Muscle layer of duodenum (tissue), 2 donors: ENCODE measurements at regions not wholly inside any gene's neighbourhood (a gene's known extent, or its start where the extent isn't known, plus 50 kb on each side); places are given as distances from the start of the nearest gene placed in this dataset.
"Not testable (repeated sequence)": the region's sequence is repeated elsewhere in the genome, so short reads cannot be mapped to it uniquely, and the experiment has no call there.

Experiments
- H3K27ac ChIP-seq: one replicate; pipeline ENCODE4 v1.7.0; 2013; ENCODE audit warnings: mild to moderate bottlenecking, low read length
- H3K27me3 ChIP-seq: one replicate; pipeline ENCODE4 v1.7.0; 2013; ENCODE audit warnings: low read depth, mild to moderate bottlenecking, control low read depth, low read length
- H3K36me3 ChIP-seq, 2 donors: one replicate each; pipeline ENCODE4 v1.7.0; 2013; ENCODE audit warnings: low read length in 2 of 2, control low read depth in 1 of 2, mild to moderate bottlenecking in 1 of 2; ENCODE audit not compliant: insufficient read depth in 2 of 2, control insufficient read depth in 1 of 2
- H3K4me1 ChIP-seq, 2 donors: one replicate each; pipeline ENCODE4 v1.7.0; 2013; ENCODE audit warnings: low read length in 2 of 2, mild to moderate bottlenecking in 2 of 2, control low read depth in 1 of 2, moderate library complexity in 1 of 2; ENCODE audit not compliant: insufficient read depth in 2 of 2, control insufficient read depth in 1 of 2
- H3K4me3 ChIP-seq, 2 donors: one replicate each; pipeline ENCODE4 v1.7.0; 2013; ENCODE audit warnings: low read length in 2 of 2, low read depth in 1 of 2, mild to moderate bottlenecking in 1 of 2
- H3K9me3 ChIP-seq, 2 donors: one replicate each; pipeline ENCODE4 v1.7.0; 2013; ENCODE audit warnings: low read length in 2 of 2, control low read depth in 1 of 2, mild to moderate bottlenecking in 1 of 2; ENCODE audit not compliant: control insufficient read depth in 1 of 2
- donor health status: healthy.

DNA sequence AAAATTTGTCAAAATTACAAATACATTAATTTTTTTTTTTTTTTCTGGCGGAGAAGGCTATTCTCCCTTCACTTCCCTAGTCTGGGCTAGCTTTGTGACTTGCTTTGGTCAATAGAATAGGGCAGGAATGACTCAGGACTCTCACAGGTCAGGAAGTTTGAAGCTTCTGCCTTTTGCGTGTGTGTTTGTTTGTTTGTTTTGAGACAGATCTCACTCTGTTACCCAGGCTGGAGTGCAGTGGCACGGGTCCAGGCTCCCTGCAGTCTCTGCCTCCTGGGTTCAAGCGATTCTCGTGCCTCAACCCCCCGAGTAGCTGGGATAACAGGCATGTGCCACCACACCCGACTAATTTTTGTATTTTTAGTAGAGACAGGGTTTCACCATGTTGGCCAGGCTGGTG lies 55.9 kb upstream of the USP9X start:
- Histone ChIP-seq H3K27me3 (no peaks in the 10 kb centered on the region), H3K4me1 (no peaks in the 10 kb centered on the region), H3K27ac (no peak overlapping the region), H3K36me3 (no peaks in the 10 kb centered on the region), H3K9me3 (no peaks in the 10 kb centered on the region), H3K4me3 (no peak overlapping the region)

DNA sequence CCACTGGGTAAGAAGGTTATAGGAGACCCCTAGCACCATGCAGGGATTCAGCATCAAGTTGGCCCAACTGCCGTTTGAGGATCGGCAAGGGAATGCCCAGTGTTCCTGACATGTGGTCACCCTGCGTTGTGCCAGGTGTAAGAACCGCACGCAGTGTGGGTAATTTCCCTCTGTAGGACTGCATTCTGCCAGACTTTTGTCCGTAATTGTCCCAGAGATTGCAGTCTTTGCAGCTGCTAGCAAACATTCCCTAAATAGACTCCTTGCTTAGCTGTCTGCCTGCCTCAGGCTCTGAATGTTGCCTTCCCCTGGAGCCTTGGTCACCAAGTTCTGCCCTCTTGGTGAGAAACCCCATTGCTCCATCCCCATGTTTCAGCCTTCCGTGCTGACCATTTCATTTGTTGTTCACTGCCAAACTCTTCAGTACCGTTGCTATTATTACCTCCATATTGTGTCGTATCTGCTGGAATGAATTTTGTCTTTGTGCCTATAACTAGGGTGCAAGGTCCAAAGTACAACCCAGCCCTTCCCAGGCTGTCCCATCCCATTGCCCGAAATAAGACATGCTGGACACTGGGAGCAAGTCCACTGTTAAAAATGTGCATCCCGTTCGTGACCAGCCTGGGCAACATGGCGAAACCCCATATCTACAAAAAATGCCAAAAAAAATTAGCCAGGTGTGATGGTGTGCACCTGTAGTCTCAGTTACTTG lies 53.8 kb upstream of the USP9X start:
- Histone ChIP-seq H3K4me1 (no peaks in the 10 kb centered on the region), H3K36me3 (no peaks in the 10 kb centered on the region), H3K27me3 (no peaks in the 10 kb centered on the region), H3K27ac (no peak overlapping the region), H3K4me3 (no peak overlapping the region), H3K9me3 (no peaks in the 10 kb centered on the region)

DNA sequence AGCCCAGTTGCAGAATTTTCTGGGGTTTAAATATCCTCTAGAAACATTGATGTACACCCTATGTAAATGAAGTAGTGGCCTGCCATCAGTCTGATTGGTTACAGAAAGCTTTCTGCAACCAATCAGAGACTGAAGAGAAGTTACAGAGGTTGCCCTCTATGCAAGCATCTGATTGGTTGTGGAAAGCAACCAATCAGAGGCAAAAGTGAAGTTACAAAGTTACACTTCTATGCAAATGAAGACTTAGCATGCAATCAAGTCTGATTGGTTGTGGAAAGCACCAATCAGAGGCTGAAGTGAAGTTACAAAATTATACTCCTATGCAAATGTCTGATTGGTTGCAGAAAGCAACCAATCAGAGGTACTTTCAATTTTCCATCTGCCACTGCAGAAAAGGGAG lies 51.9 kb upstream of the USP9X start:
- H3K4me3 ChIP-seq, result no peak overlapping the region

DNA sequence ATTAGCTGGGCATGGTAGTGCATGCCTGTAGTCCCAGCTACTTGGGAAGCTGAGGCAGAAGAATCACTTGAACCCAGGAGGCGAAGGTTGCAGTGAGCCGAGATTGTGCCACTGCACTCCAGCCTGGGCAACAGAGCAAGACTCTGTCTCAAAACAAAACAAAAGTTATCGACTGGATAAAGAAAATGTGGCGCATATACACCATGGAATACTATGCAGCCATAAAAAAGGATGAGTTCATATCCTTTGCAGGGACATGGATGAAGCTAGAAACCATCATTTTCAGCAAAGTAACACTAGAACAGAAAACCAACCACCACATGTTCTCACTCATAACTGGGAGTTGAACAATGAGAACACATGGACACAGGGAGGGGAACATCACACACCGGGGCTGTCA lies 50.3 kb upstream of the USP9X start:
- H3K4me1 ChIP-seq, H3K4me3 ChIP-seq, H3K27ac ChIP-seq, H3K27me3 ChIP-seq, H3K36me3 ChIP-seq, H3K9me3 ChIP-seq: not testable (repeated sequence)

More for the DNA sequence above, 51.9 kb upstream of the USP9X start:
- H3K36me3 ChIP-seq, result no peaks in the 10 kb centered on the region
- no peaks in the 10 kb centered on the region for H3K4me1 ChIP-seq
- no peak overlapping the region for H3K27ac ChIP-seq
- H3K27me3 ChIP-seq, result no peaks in the 10 kb centered on the region
- H3K9me3 ChIP-seq, result no peaks in the 10 kb centered on the region
